H9 (cell line): ENCODE measurements at regions not wholly inside any gene's neighbourhood (a gene's known extent, or its start where the extent isn't known, plus 50 kb on each side); places are given as distances from the start of the nearest gene placed in this dataset.
"Not testable (repeated sequence)": the region's sequence is repeated elsewhere in the genome, so short reads cannot be mapped to it uniquely, and the experiment has no call there.

ENCODE experiments used
- DNase-seq: peaks from one replicate; pipeline ENCODE4 v3.0.0-alpha.2; 2017
- H2AFZ ChIP-seq: one replicate; pipeline ENCODE4 v1.6.1; 2013; ENCODE audit warnings: mild to moderate bottlenecking, low read length, control low read depth, moderate library complexity
- H2AK5ac ChIP-seq: 2 replicates; pipeline ENCODE4 v1.6.1; 2013; ENCODE audit warnings: low read length, control low read depth, mixed read lengths; ENCODE audit not compliant: insufficient read length
- H2BK120ac ChIP-seq: one replicate; pipeline ENCODE4 v1.6.1; 2013; ENCODE audit warnings: low read depth, mild to moderate bottlenecking, low read length, control low read depth, inconsistent platforms; ENCODE audit not compliant: poor library complexity, severe bottlenecking
- H2BK12ac ChIP-seq: 2 replicates; pipeline ENCODE4 v1.6.1; 2013; ENCODE audit warnings: low read length, control low read depth, mixed read lengths, low read depth; ENCODE audit not compliant: insufficient read length
- H2BK15ac ChIP-seq: 2 replicates; pipeline ENCODE4 v1.6.1; 2013; ENCODE audit warnings: low read depth, low read length, control low read depth
- H2BK20ac ChIP-seq: one replicate; pipeline ENCODE4 v1.6.1; 2013; ENCODE audit warnings: low read depth, mild to moderate bottlenecking, low read length, control low read depth, inconsistent platforms; ENCODE audit not compliant: poor library complexity, severe bottlenecking
- H2BK5ac ChIP-seq: 2 replicates; pipeline ENCODE4 v1.6.1; 2013; ENCODE audit warnings: low read length, control low read depth, mixed read lengths; ENCODE audit not compliant: insufficient read length
- H3K14ac ChIP-seq: 2 replicates; pipeline ENCODE4 v1.6.1; 2013; ENCODE audit warnings: low read length, control low read depth; ENCODE audit not compliant: insufficient read depth
- H3K18ac ChIP-seq: 2 replicates; pipeline ENCODE4 v1.6.1; 2013; ENCODE audit warnings: low read depth, mild to moderate bottlenecking, mixed read lengths, low read length, control low read depth; ENCODE audit not compliant: insufficient read length
- H3K23ac ChIP-seq: 2 replicates; pipeline ENCODE4 v1.6.1; 2013; ENCODE audit warnings: low read length, control low read depth, mixed read lengths, low read depth; ENCODE audit not compliant: insufficient read length
- H3K23me2 ChIP-seq: 2 replicates; pipeline ENCODE4 v1.6.1; 2013; ENCODE audit warnings: low read depth, mild to moderate bottlenecking, mixed read lengths, low read length, control low read depth; ENCODE audit not compliant: insufficient read length, poor library complexity, severe bottlenecking
- H3K27ac ChIP-seq: 2 replicates; pipeline ENCODE4 v1.5.1; 2013; ENCODE audit warnings: low read length, control low read depth, mixed read lengths, low read depth; ENCODE audit not compliant: insufficient read length
- H3K27me3 ChIP-seq: 2 replicates; pipeline ENCODE4 v1.6.1; 2013; ENCODE audit warnings: low read length, control low read depth, inconsistent platforms; ENCODE audit not compliant: insufficient read depth
- H3K4ac ChIP-seq: 2 replicates; pipeline ENCODE4 v1.6.1; 2013; ENCODE audit warnings: low read depth, mild to moderate bottlenecking, control low read depth, inconsistent platforms, low read length, moderate library complexity
- H3K4me1 ChIP-seq: 2 replicates; pipeline ENCODE4 v1.6.1; 2013; ENCODE audit warnings: low read length, control low read depth, inconsistent platforms; ENCODE audit not compliant: insufficient read depth
- H3K4me2 ChIP-seq: 2 replicates; pipeline ENCODE4 v1.6.1; 2013; ENCODE audit warnings: low read length, control low read depth, mixed read lengths; ENCODE audit not compliant: insufficient read length, insufficient read depth
- H3K56ac ChIP-seq: 2 replicates; pipeline ENCODE4 v1.6.1; 2013; ENCODE audit warnings: low read depth, mild to moderate bottlenecking, mixed read lengths, low read length, control low read depth; ENCODE audit not compliant: insufficient read length
- H3K79me1 ChIP-seq: 2 replicates; pipeline ENCODE4 v1.6.1; 2013; ENCODE audit warnings: low read depth, mild to moderate bottlenecking, moderate library complexity, low read length, control low read depth, inconsistent platforms; ENCODE audit not compliant: insufficient read depth, poor library complexity, severe bottlenecking
- H3K79me2 ChIP-seq: 2 replicates; pipeline ENCODE4 v1.6.1; 2013; ENCODE audit warnings: low read length, control low read depth, inconsistent platforms; ENCODE audit not compliant: insufficient read depth
- H3K9ac ChIP-seq: 2 replicates; pipeline ENCODE4 v1.6.1; 2013; ENCODE audit warnings: low read length, control low read depth, mixed read lengths; ENCODE audit not compliant: insufficient read length; ENCODE audit errors: extremely low read depth
- H3K9me3 ChIP-seq: one replicate; pipeline ENCODE4 v1.6.1; 2013; ENCODE audit warnings: low read depth, low read length, inconsistent platforms; ENCODE audit not compliant: control insufficient read depth
- H3T11ph ChIP-seq: one replicate; pipeline ENCODE4 v1.6.1; 2013; ENCODE audit warnings: mild to moderate bottlenecking, low read length, control low read depth, inconsistent platforms
- H4K20me1 ChIP-seq: one replicate; pipeline ENCODE4 v1.6.1; 2013; ENCODE audit not compliant: control insufficient read depth, insufficient read length, insufficient read depth
- H4K5ac ChIP-seq: 2 replicates; pipeline ENCODE4 v1.6.1; 2013; ENCODE audit warnings: low read depth, mild to moderate bottlenecking, mixed read lengths, low read length, control low read depth; ENCODE audit not compliant: insufficient read length
- H4K8ac ChIP-seq: replicated peaks from 2 replicates; pipeline ENCODE4 v1.6.1; 2013; ENCODE audit warnings: low read length, control low read depth, mixed read lengths, low read depth; ENCODE audit not compliant: insufficient read length
- H4K91ac ChIP-seq: 2 replicates; pipeline ENCODE4 v1.6.1; 2013; ENCODE audit warnings: low read depth, mild to moderate bottlenecking, moderate library complexity, mixed read lengths, low read length, control low read depth; ENCODE audit not compliant: insufficient read length
- H3K27ac Mint-ChIP-seq, 3 experiments: 2 replicates in 2 of 3; 3 replicates in 1 of 3; pipeline ENCODE4 v1.8.0; 2020 to 2021; ENCODE audit warnings: mixed read lengths in 3 of 3, mild to moderate bottlenecking in 1 of 3, moderate library complexity in 1 of 3
- H3K27me3 Mint-ChIP-seq: 2 replicates; pipeline ENCODE4 v1.8.0; 2021; ENCODE audit warnings: low read depth, mild to moderate bottlenecking, moderate library complexity, mixed read lengths
- H3K36me3 Mint-ChIP-seq, 3 experiments: 2 replicates in 2 of 3; 3 replicates in 1 of 3; pipeline ENCODE4 v1.8.0; 2020 to 2021; ENCODE audit warnings: low read depth in 3 of 3, mixed read lengths in 3 of 3; ENCODE audit not compliant: insufficient read depth in 1 of 3
- H3K4me1 Mint-ChIP-seq, 2 experiments: 2 replicates each; pipeline ENCODE4 v1.8.0; 2020; ENCODE audit warnings: mixed read lengths in 2 of 2
- H3K4me3 Mint-ChIP-seq, 2 experiments: 2 replicates in 1 of 2; 3 replicates in 1 of 2; pipeline ENCODE4 v1.8.0; 2020 to 2021; ENCODE audit warnings: mild to moderate bottlenecking in 2 of 2, mixed read lengths in 2 of 2, moderate library complexity in 1 of 2
- H3K9me3 Mint-ChIP-seq, 2 experiments: 2 replicates in 1 of 2; 3 replicates in 1 of 2; pipeline ENCODE4 v1.8.0; 2020; ENCODE audit warnings: mild to moderate bottlenecking in 2 of 2, mixed read lengths in 2 of 2, moderate library complexity in 1 of 2
- WGBS: extraction: QIAGEN DNeasy Blood & Tissue Kit; methylation state at CpG from one replicate; pipeline ENCODE4 v1.1.7; 2013; ENCODE audit warnings: missing lambda C conversion rate, low lambda C conversion rate, mixed read lengths; ENCODE audit not compliant: insufficient read length; ENCODE audit errors: extremely low coverage; 5-methylcytosine and 5-hydroxymethylcytosine counted together
- TF ChIP-seq, protein P1 (sequence below): fragments of 200-600 bp; sonication (generic); conservative IDR thresholded peaks from 3 replicates; pipeline ENCODE4 v1.8.0; 2021; ENCODE audit warnings: antibody characterized with exemption, mild to moderate bottlenecking

DNA sequence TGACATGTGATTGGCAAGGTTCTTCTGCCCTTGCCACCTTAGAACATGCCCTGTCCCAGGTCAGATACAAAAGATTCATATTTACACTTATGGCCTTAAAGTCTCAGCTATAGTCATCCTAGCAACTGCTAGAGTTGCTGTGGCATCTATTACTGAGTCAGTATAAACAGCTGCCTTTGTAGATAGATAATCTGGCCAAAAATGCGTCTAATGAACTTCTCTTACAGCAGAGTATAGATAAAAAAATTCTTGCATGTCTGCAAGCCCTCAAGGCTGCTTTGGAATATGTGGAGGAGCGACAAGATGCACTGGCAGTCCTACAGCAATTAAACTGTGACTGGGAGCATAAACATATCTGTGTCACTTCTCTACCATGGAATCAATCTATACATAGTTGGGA lies 1209.7 kb upstream of the PABPC4L start:
- Histone ChIP-seq H2BK15ac (no peak overlapping the region), H3K56ac (no peak overlapping the region), H4K20me1 (no peaks in the 10 kb centered on the region), H4K8ac (no peak overlapping the region), H3K79me2 (no peaks in the 10 kb centered on the region), H2BK5ac (no peak overlapping the region), H3K18ac (no peak overlapping the region), H4K91ac (no peak overlapping the region), H2BK120ac (no peak overlapping the region), H3K9me3 (no peaks in the 10 kb centered on the region), H3K4me2 (no peak overlapping the region), H3K23ac (no peak overlapping the region), H3K4me1 (no peaks in the 10 kb centered on the region), H3K27me3 (no peaks in the 10 kb centered on the region), H2AFZ (no peak overlapping the region), H2AK5ac (no peak overlapping the region), H3T11ph (no peak overlapping the region), H3K23me2 (no peaks in the 10 kb centered on the region), H2BK12ac (no peak overlapping the region), H3K9ac (no peak overlapping the region), H3K79me1 (no peaks in the 10 kb centered on the region), H2BK20ac (no peak overlapping the region), H3K14ac (no peak overlapping the region), H3K27ac (no peak overlapping the region), H4K5ac (no peak overlapping the region), H3K4ac (no peak overlapping the region)
- peaks cover 0 to 3% (median 2%) of the 10 kb centered on the region in 3 experiments; a peak in 3 of 7 replicates for H3K36me3 Mint-ChIP-seq
- WGBS, result no CpG with 5 or more reads among the region's 2 CpGs
- peaks cover 2 to 6% of the 10 kb centered on the region in 2 experiments; a peak in 3 of 5 replicates for H3K9me3 Mint-ChIP-seq
- H3K27me3 Mint-ChIP-seq, result no peaks in the 10 kb centered on the region
- TF ChIP-seq, protein P1, sequence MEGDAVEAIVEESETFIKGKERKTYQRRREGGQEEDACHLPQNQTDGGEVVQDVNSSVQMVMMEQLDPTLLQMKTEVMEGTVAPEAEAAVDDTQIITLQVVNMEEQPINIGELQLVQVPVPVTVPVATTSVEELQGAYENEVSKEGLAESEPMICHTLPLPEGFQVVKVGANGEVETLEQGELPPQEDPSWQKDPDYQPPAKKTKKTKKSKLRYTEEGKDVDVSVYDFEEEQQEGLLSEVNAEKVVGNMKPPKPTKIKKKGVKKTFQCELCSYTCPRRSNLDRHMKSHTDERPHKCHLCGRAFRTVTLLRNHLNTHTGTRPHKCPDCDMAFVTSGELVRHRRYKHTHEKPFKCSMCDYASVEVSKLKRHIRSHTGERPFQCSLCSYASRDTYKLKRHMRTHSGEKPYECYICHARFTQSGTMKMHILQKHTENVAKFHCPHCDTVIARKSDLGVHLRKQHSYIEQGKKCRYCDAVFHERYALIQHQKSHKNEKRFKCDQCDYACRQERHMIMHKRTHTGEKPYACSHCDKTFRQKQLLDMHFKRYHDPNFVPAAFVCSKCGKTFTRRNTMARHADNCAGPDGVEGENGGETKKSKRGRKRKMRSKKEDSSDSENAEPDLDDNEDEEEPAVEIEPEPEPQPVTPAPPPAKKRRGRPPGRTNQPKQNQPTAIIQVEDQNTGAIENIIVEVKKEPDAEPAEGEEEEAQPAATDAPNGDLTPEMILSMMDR, result no peak
- DNase-seq, result no peak
- peaks cover 3 to 8% of the 10 kb centered on the region in 2 experiments; a peak in 3 of 4 replicates for H3K4me1 Mint-ChIP-seq
- H3K27ac Mint-ChIP-seq, result no peak overlapping the region
- H3K4me3 Mint-ChIP-seq, result no peak overlapping the region

DNA sequence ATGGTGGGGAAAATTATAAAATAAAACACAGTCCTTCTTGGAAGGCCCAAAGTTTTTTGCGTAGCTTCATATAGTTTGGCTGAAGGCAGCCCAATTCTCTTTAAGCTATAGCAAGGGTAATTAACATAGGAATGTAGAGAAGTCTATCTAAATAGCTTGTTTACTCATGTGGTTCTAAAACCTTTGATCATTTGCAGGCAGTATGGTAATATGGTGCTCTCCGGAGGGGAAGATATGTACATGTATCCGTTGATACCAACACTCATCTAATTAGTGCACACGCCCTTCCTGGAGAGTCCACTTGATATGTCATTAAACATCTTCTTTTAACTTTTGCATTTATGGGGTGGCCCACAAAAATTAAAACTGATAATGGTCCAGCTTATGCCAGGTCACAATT lies 1207.7 kb upstream of the PABPC4L start:
- not testable (repeated sequence) for DNase-seq, H3K4me3 Mint-ChIP-seq, H3K4me2 ChIP-seq, H4K91ac ChIP-seq, H2BK120ac ChIP-seq, H3K23ac ChIP-seq, H3K56ac ChIP-seq, H4K5ac ChIP-seq, H3K4me1 Mint-ChIP-seq, H2AFZ ChIP-seq, H3K27me3 Mint-ChIP-seq, H3K23me2 ChIP-seq, H3T11ph ChIP-seq, H4K8ac ChIP-seq, H3K79me1 ChIP-seq, H3K4ac ChIP-seq, H3K18ac ChIP-seq, H3K9me3 ChIP-seq, H3K4me1 ChIP-seq, H2BK20ac ChIP-seq, H3K9ac ChIP-seq, H3K79me2 ChIP-seq, H2BK15ac ChIP-seq, H3K27me3 ChIP-seq, H2BK12ac ChIP-seq, H2BK5ac ChIP-seq, H3K27ac ChIP-seq, H4K20me1 ChIP-seq, H3K27ac Mint-ChIP-seq, H3K14ac ChIP-seq, H2AK5ac ChIP-seq
- no CpG with 5 or more reads among the region's 4 CpGs for WGBS
- Mint-ChIP-seq H3K9me3 (peaks cover 13 to 18% of the 10 kb centered on the region in 2 experiments), H3K36me3 (peaks cover 10 to 23% (median 12%) of the 10 kb centered on the region in 3 experiments)
